ENCODE measurements at regions not wholly inside any gene's neighbourhood (a gene's known extent, or its start where the extent isn't known, plus 50 kb on each side); places are given as distances from the start of the nearest gene placed in this dataset.

DNA sequence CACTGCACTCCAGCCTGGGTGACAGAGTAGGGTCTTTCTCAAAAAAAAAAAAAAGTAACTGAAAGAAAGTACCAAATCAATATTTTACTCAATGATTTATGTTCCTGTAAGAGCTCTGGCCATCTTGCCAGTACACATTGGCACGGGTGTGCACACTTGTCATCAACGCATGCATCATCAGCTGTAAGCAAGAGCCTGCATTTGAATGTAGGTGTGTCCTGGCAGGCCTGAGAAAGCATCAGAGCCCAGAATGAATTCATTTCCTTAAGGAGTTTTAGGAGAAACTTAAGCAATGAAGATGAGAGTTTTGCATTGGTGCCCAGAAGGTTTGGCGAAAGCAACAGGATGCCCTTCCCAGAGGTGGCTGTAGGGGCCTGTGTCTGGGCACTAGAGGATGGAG is 88.5 kb upstream of the FZD10 start:
- DNase-seq (ENCODE audit: low spot score), result no peak

DNA sequence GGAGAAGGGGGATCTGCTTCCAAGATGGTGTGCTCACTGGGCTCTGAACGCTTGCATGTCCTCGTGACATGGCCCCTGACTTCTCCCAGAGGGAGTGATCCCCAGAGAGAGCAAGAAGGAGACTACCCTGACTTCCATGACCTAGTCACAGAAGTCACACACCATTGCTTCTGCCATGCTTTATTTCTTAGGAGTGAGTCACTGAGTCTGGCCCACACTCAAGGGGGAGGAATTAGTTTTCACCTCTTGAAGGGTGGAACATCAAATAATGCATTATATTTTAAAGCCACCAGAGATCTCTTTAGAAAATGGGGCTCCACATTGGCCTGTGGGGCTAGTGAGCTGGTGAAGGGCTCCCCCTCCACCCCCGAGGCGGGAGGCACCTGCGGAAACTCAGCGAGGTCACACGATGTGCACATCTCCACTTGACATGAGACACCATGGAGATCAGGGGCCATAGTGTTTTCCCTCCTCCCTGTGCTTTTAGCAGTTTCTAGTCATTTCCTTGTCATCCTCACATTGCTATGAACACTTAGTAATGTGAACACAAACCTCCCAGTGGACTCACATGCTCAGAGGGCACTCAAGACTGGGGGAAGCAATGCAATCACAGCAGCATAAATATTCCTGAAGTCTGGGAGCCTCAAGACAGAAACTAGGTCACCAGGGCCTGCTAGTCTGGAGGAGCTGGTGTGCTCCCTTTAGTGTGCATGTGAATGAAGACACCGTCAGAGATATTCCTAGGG is 87.4 kb upstream of the FZD10 start:
- DNase-seq (ENCODE audit: low spot score), result no peak

DNA sequence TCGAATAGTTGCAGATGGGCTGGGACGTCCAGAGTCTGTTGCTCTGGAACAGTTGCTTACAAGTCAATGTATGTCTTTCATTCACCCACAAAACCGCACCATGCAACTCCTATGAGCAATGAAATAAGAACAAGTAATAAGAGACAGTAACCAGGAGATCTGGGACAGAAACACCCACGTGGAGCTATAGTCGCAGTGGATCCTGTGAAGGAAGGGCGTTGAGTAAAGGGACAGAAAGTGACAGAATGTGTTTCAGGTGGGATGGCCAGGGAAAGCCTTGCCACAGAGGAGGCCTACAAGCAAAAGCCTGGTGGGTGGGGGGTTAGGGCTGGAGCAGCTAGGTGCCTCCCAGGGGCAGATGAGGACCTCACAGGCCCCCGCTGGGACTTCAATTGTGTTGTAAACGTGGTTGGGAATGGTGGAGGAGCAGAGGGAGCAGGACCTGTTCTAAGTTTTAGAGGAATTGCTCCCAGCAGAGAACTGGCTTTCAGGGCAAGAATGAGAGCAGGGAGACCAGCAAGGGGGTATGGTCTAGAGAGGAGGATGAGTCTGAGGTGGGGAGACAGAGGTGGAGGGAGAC is 86.7 kb upstream of the FZD10 start:
- no peak for DNase-seq (ENCODE audit: low spot score)

DNA sequence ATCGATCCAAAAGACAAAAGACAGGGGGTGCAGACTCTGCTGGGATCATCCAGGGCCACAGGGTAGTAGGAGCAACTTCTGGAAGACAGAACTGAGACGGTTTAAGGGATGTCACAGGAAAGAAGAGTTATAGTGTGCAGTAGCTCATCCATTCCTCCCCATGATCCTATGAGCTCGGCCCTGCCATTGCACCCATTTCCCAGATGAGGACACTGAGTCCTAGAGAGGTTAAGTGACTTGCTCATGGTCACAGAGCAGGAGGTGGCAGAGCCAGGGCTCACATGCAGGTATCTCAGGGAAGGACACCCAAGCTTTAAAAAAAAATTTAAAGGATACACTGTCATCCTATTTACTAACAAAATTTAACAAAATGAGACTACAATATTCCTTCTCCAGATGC is 86.1 kb upstream of the FZD10 start:
- DNase-seq (ENCODE audit: low spot score), result no peak

DNA sequence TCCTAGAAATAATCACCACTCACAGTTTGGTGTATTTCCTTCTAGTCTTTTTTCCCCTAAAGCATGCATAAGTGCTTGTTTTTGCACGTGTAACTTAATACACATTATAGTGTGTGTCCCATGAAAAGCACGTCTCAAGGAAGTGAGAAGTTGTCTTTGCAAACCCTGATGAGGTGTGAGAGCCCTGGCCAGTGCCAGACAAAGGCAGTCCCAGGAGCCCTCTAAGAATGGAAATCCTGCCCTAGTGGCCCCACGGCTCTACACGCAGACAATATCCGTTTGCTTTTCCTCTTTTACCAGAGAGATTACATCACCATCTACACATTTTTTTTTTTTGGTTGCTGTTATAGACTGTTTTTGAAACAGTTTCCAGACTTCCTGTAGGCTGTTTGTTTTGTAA is 85.5 kb upstream of the FZD10 start:
- no peak for DNase-seq (ENCODE audit: low spot score)

DNA sequence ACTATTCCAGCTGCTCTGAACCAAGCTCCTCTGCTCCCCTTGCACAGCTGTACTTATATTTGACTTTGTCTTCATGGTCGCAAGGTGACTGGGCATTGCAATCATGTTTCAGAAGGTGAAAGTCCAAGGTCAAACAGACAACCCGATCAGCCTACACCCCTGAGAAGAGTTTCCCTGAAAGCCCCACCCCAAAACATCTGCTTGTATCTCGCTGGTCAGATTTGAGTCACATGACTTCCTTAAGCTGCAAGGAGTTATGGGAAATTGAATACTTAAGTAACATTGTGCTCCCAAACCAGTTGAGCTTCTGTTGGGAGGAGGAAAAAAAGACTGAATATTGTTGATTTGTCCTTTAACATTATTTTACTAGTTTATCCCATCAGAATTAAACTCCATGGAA is 83.4 kb upstream of the FZD10 start:
- no peak for DNase-seq (ENCODE audit: low spot score)

DNA sequence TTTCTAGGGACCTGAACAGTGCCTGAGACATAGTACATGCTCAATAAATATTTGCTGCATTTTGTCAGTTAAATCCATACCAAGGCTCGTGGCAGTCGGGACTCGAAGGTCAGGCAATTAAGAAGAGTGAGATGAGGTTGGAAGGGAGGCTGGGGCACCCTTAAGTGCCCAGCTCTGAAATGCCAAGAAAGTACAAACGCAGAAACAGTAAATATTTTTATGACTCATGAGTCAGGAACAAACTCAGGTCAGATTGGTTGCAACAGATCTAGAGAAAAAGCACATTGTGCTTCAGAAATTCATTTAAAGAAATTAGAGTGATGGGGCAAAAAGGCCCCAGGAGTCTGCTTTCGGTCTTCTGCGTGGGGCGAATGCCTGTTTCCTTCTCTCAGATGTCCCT is 83.0 kb upstream of the FZD10 start:
- DNase-seq (ENCODE audit: low spot score), result no peak

DNA sequence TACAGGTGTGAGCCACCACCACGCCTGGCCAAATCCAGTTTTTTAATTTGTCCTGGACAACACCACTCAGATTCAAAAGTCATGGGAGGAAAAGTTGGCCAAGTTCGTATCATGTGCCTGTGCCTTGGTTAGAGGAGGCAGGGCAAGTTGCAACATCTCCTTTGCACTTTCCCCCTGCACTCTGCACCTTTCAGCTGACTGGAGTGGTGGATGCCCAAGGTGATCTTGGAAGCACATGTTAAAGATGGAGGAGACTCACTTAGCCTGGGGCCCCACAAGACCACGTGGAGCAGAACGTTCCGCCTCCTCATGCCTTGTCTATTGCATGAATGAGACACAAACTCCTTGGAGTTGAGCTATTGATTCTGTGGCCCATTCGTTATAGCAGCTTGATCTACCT is 82.1 kb upstream of the FZD10 start:
- DNase-seq (ENCODE audit: low spot score), result no peak

DNA sequence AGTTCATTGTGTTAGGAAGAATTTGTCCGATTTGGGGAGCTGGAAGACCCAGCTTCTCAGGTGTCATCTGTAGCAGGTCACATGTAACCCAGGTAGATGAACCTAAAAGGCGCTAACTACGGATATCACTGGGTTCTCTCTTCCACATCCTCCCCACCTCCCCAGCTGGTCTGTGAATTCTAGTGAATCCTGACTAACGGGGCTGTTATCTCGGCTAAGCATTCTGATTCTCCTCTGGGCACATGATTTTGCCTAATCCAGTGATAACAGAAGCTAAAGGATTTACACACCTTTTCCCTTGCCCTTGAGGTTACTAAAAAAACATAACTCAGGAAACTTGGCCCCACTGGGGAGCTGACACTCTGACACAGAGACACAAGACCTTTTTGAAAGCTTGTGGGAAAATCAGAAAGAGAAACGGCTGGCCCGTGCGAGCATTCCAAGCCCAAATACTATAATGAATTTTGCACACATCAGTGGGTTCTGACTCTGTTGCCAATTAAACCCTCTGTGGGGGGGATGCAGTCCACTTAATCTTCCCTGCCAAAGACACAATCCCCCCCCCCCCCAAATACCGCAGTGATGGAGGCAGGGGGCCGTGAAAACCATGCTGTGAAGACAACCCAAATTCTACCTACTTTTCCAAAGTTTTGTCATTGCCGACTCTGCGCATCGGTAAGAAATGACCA is 81.0 kb upstream of the FZD10 start:
- DNase-seq (ENCODE audit: low spot score), result no peak

DNA sequence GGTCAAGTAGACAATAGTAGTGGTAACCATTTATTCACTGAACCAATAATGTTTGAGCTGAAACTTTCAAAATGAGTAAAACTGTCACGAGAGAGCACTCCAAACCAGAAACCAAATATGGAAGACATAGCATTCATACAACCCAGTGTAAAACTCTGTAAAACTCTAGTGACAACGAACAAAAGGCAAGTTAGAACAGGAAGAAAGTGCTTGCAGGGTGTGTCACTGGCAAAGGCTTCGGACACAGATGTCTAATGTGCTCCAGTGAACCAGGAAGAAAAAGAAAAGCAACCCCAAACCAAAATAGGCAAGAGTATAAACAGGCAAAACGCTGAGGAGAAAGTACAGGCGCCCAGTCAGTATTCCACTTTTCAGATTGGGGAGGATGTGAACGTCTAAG is 79.3 kb upstream of the FZD10 start:
- DNase-seq (ENCODE audit: low spot score), result no peak

DNA sequence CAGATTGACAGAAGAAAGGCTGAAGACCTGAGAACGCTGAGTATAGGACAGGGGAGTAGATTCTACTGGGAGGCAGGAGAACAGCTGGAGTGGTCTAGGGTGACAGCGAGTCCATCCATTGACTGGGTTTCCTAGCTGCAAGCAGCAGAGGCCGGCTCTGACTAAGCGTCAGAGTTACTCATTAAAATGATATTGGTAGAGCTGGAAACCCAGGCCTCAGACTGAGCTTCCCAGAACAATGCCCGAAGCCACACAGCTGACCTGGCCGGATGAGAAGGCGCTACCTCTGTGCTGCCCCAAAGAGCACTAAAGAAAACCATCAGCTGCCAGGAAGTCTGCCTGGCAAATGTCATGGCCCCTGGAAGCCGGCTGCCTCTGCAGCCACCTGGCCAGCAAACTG is 78.5 kb upstream of the FZD10 start:
- no peak for DNase-seq (ENCODE audit: low spot score)

DNA sequence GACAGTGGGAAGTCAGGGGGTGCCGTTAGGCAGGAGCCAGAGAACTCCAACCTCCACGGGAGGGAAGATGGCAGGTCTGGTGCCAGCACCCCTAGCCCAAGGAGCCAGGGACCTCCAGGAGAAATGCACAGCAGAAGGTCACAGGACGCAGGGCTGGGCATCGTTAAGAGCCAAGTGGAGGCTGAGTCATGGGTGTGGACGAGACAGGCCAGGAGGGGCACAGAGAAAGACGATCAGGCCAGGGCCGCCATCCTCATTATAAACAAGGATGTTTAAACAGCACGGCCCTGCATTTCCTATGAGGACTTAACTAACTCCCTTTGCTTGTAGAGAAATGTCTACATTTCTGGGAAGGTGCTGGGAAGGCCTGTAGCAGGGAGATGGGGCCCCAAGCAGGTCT is 77.9 kb upstream of the FZD10 start:
- DNase-seq (ENCODE audit: low spot score), result no peak

DNA sequence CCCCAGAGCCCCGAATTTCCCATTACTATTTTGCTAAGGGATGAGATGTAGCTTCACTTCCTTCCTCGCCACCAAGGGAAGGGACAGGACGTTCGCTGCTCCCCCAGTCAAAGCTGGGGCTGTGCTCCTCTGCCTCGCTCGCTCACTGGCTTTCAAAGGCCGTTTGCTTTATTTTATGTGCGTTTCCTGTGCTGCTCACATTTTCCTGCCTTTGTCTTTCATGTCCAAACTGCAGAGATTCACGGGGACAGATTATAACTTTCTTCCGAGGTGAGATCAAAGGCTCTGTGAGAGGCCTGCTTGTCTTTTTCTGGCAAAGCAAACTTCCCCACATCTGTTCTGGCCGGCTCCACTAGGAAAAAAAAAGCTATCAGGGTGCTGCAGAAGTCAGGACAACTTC is 76.0 kb upstream of the FZD10 start:
- no peak for DNase-seq (ENCODE audit: low spot score)

DNA sequence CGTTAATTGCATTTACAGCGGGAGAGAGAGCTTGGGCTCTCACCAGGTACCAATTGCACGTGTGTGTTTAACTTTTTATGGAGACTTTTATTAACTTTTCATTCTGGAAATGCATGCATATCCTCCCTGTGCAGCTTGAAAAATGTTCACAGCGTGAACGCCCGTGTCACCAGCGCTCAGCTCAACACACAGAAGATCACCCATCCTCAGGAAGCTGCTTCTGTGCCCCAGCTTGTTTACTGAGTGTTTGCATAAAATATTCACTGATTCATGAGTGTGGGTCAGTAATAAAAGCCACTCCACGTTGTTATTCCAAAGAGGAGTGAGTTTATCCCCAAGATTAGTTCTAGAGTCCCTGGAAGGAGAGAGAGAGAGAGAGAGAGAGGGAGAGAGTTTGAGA is 75.5 kb upstream of the FZD10 start:
- no peak for DNase-seq (ENCODE audit: low spot score)

DNA sequence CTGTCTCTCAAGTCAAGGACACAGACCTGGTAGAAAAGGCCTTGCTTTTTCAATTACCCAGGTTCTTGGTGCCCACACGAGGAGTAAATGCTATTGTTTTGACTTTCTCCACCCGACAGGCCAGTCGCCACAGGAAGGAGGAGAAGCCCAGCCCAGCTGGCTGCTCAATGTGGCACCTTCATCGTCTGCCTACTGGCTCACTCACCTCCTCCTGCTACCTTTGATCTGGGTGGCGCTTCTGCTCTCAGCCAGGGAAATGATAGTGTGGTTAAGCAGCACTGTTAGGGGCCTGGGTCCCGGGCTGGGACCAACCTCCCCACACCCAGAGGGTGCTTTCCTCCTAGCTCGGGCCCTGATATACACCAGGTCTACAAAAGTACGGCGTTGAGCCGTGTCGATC is 75.0 kb upstream of the FZD10 start:
- no peak for DNase-seq (ENCODE audit: low spot score)

DNA sequence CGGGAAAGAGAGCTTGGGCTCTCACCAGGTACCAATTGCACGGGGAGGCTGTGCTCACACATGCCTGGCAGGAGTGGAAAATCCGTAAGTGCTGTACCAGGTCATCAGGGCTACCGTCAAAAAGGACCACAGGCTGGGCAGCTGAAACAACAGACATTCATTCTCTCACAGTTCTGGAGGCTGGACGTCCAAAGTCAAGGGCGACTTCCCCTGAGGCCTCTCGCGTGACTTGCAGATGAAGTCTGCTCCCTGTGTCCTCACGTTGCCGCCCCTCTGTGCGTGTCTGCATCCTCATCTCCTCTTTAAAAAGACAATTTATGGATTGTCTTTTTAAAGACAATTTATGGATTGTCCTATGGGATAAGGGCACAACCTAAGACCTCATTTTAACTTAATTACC is 73.8 kb upstream of the FZD10 start:
- no peak for DNase-seq (ENCODE audit: low spot score)

DNA sequence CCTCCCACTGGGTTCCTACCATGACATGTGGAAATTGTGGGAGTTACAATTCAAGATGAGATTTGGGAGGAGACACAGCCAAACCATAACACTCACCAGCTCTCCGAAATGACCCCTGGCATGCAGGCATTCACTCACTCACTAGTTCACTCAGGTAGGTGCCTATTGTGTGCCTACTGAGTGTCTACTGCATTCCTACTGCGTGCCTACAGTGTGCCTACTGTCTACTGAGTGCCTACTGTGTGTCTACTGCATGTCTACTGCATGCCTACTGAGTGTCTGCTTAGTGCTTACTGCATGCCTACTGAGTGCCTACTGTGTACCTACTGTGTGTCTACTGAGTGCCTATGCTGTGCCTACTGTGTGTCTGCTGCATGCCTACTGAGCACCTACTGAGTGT is 71.7 kb upstream of the FZD10 start:
- DNase-seq (ENCODE audit: low spot score), result no peak

DNA sequence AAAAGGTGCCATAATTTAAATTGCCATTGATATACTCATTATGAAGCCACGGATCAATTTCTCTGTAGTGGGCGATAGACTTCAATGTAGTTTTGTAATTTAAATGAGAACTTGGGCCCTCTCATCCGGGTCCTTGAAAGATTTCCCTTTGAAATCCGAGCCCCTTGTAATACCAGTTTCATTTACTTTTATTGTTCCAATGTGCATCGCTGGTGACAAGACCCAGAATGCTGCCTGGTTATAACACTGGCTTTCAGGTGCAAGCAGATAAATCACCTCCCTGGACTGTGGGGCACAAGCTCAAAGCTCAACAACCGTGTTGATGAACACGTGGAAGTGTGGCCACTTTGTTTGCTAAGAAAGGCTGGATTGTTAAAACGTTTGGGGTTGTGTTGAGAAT is 68.9 kb upstream of the FZD10 start:
- no peak for DNase-seq (ENCODE audit: low spot score)

DNA sequence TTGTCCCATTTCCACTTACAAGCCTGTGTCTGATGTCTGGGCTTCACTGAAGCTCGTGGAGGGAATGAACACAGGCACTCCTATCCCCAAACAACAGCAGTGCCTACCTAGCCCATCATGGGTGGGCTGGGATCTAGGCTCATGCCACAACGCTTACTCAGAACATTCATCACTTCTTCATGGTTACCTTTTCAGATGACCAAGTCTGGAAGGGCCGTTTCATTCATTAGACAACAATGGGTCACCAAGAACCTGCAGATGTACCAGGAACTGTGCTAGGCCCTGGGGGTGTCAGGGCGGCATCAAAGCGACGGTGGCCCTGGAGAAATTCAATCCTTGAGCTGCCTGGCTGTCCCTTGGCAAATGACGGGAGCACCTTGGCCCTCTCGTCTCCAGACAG is 64.9 kb upstream of the FZD10 start:
- DNase-seq (ENCODE audit: low spot score), result no peak

DNA sequence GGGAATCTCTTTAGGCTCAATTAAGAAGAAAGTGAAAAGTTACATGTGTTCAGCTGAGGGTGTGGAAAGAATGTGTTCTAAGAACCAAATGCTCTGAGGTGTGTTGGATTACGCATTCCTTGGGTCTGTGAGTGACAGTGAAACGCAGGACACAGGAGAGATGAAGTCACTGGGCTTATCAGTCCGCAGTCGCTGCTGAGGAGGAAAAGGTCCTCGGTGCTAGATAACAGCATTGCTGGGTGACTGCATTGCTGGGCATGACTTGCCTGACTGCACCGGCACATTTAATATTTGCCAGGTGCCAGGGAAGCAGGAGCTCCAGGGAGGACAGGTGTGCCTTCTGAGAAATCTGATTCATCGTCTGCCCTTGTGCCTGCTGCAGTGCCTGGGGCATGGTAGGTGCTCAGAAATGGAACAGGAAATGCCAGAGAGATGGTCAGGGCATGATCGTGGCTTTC is 64.4 kb upstream of the FZD10 start:
- DNase-seq (ENCODE audit: low spot score), result no peak

DNA sequence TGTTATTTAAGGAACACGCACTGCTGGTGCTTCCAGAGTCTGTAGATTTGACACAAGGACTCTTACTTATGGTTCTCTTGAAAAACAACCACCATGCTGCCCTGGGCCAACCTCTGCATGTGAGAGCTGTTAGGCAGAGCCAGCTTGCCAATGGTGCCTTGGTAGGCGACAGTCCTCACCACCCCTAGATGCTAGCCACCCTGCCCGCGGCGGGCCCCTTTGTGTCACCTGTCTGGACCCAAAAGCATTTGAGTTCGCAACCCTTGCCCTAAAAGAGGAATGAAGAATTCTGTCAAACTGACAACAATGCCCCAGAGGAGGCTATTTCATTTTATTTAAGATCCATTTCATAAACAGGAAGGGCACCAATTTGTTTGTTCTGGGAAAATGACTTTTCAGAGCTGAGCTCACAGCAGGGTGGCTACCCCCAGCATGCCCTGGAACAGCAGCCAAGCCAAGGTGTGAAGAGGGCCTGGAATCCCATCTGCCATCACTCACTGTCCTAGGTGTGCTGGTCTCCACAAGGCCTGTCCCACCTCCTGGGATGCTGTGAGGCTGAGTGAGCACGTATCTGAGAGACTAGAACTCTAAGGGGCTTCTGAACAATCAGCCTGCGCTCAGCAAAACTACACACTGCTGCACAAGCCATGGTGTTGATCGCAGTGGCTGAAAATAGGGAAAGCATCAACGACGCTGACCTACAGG is 63.8 kb upstream of the FZD10 start:
- DNase-seq (ENCODE audit: low spot score), result no peak

DNA sequence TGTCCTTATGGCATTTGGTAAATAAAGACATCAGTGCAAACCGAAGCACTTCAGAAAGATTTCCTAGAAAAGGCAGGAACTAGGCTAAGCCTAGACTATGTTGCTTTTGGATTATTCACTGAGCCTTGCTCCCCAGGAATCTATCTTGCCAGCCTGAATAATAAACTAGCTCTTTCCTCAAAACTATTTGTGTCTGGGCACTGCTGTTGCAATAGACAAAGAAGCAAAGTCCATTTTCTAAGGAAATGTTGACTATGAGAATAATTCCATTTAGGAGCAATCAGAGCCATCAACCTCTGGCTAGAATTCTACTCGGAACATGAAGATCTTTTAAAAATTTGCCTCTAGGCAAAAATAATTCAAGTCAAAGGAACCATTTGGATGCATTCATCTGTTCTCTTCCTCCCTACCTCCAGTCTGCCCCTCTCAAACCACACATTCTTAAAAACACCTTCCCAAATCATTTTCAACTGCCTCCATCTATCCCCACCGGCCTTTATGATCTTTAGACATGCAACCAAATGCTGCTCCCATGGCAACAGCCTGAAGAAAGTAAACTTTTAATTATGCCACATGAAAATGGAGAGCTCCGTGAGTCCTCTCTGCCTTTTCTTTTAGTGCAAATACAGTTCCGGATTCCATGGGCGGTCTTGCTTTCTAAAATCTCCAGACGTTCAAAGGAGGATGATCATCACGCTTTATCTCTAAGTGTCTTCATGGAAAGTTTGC is 61.5 kb upstream of the FZD10 start:
- no peak for DNase-seq (ENCODE audit: low spot score)
